ENCODE measurements at regions not wholly inside any gene's neighbourhood (a gene's known extent, or its start where the extent isn't known, plus 50 kb on each side); places are given as distances from the start of the nearest gene placed in this dataset.

DNA sequence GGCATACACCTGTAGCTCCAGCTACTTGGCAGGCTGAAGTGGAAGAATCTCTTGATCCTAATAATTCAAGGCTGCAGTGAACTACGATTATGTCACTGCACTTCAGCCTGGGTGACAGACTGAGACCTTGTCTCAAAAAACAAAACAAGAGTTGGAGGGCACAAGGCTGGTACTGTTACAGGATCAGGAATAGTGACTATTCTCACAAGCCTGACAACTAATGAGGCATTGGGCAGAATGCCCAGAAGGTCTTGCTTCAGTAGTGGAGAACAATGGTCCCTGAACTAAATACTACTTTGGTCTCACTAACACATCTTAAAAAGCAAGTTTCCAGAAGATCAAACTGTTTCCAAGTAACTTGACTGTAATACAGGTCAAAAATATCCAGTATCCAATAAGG is 182.9 kb upstream of the RFX3 start:
- Histone ChIP-seq H3K9me2 (ENCODE audit: insufficient read depth) (no peaks in the 10 kb centered on the region), H2AFZ (no peak overlapping the region), H3K27me3 (ENCODE audit: insufficient read depth, low read depth) (no peaks in the 10 kb centered on the region), H4K20me1 (ENCODE audit: insufficient read depth) (no peaks in the 10 kb centered on the region), H3K27ac (no peak overlapping the region), H3K79me2 (ENCODE audit: low read depth) (no peaks in the 10 kb centered on the region), H3K4me2 (no peak overlapping the region), H3F3A (ENCODE audit: insufficient read depth, low read depth) (no peaks in the 10 kb centered on the region), H3K9me3 (ENCODE audit: insufficient read depth, low read depth) (no peaks in the 10 kb centered on the region), H3K4me1 (replicated peaks; ENCODE audit: insufficient read depth) (no peaks in the 10 kb centered on the region), H3K36me3 (ENCODE audit: low read depth) (no peaks in the 10 kb centered on the region), H3K4me3 (no peak overlapping the region)
- BruUV-seq (replicated peaks): no TSS peak
- intact Hi-C loops (cut with micrococcal nuclease; ENCODE audit: unreplicated experiment): no loop called here
- TF ChIP-seq EZH2 (IDR thresholded peaks at IDR 0.05; ENCODE audit: low read depth): no peak
- TF ChIP-seq, protein P1, sequence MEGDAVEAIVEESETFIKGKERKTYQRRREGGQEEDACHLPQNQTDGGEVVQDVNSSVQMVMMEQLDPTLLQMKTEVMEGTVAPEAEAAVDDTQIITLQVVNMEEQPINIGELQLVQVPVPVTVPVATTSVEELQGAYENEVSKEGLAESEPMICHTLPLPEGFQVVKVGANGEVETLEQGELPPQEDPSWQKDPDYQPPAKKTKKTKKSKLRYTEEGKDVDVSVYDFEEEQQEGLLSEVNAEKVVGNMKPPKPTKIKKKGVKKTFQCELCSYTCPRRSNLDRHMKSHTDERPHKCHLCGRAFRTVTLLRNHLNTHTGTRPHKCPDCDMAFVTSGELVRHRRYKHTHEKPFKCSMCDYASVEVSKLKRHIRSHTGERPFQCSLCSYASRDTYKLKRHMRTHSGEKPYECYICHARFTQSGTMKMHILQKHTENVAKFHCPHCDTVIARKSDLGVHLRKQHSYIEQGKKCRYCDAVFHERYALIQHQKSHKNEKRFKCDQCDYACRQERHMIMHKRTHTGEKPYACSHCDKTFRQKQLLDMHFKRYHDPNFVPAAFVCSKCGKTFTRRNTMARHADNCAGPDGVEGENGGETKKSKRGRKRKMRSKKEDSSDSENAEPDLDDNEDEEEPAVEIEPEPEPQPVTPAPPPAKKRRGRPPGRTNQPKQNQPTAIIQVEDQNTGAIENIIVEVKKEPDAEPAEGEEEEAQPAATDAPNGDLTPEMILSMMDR (conservative IDR thresholded peaks at IDR 0.05): no peak
- ChIA-PET POLR2A (ENCODE audit: unreplicated experiment) (no interaction called here), CTCF (interaction anchor here (0.7 kb wide), 1 partner anchor 142 kb away, joined by 6 read pairs; no protein-coding TSS in a partner anchor)
- DNase-seq: peak; percentile 42 to 49

DNA sequence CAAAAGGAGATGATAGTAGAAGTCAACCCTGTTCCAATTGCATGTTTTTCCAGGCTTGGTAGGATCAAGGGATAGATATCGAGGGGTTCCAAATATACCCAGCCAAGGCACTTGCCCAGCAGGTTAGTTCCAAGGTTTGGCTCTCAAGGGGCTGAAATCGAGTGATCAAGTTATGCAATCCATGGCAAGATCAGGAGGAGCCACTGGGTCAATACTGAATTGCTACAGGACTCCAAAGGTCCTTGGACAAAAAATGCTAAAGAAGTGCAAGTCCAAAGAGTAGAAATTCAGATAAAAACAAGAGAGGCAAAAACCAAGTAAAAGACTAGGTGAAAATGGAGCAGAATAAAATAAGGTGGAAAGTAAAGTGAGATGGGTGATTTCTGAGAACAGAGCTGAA is 179.1 kb upstream of the RFX3 start:
- no peak overlapping the region for H2AFZ ChIP-seq
- no peak for DNase-seq
- H3K27ac ChIP-seq: no peak overlapping the region
- no peak overlapping the region for H3K4me2 ChIP-seq
- intact Hi-C loops (cut with micrococcal nuclease; ENCODE audit: unreplicated experiment): no loop called here
- no peak overlapping the region for H3K4me3 ChIP-seq
- no TSS peak for BruUV-seq (replicated peaks)
- no peak for TF ChIP-seq EZH2 (IDR thresholded peaks at IDR 0.05; ENCODE audit: low read depth)
- TF ChIP-seq, protein P1 (conservative IDR thresholded peaks at IDR 0.05): no peak
- no peaks in the 10 kb centered on the region for H3K9me2 ChIP-seq (ENCODE audit: insufficient read depth)
- no peaks in the 10 kb centered on the region for H3K36me3 ChIP-seq (ENCODE audit: low read depth)
- ChIA-PET POLR2A (ENCODE audit: unreplicated experiment) (no interaction called here), CTCF (no interaction called here)
- no peaks in the 10 kb centered on the region for H4K20me1 ChIP-seq (ENCODE audit: insufficient read depth)
- H3K27me3 ChIP-seq (ENCODE audit: insufficient read depth, low read depth): no peaks in the 10 kb centered on the region
- no peaks in the 10 kb centered on the region for H3K4me1 ChIP-seq (replicated peaks; ENCODE audit: insufficient read depth)
- H3K9me3 ChIP-seq (ENCODE audit: insufficient read depth, low read depth): no peaks in the 10 kb centered on the region
- no peaks in the 10 kb centered on the region for H3F3A ChIP-seq (ENCODE audit: insufficient read depth, low read depth)
- H3K79me2 ChIP-seq (ENCODE audit: low read depth): no peaks in the 10 kb centered on the region

DNA sequence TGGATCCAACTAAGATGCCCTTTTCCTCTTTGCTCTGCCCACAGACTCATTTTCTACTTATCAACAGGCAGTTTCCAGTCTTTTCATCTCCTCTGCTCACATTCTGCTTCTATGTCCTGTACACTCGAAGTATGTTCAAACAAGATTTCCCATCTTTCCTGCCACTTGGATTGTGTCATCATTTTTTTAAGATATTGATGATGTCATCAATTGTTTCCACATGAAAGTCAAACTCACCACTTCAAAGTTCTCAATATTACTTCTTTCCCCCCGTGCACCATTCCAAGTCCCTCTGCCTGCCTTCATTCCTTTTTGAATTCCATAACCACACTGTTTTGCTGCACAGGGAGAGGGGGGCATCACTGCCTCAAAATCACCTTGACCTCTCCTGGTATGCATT is 175.0 kb upstream of the RFX3 start:
- no peak overlapping the region for H3K27ac ChIP-seq
- no peaks in the 10 kb centered on the region for H3K9me3 ChIP-seq (ENCODE audit: insufficient read depth, low read depth)
- ChIA-PET CTCF (no interaction called here), POLR2A (ENCODE audit: unreplicated experiment) (no interaction called here)
- H3F3A ChIP-seq (ENCODE audit: insufficient read depth, low read depth): no peaks in the 10 kb centered on the region
- H3K79me2 ChIP-seq (ENCODE audit: low read depth): no peaks in the 10 kb centered on the region
- no peaks in the 10 kb centered on the region for H3K36me3 ChIP-seq (ENCODE audit: low read depth)
- no peak for DNase-seq
- H3K4me1 ChIP-seq (replicated peaks; ENCODE audit: insufficient read depth): no peaks in the 10 kb centered on the region
- no peaks in the 10 kb centered on the region for H3K9me2 ChIP-seq (ENCODE audit: insufficient read depth)
- no peaks in the 10 kb centered on the region for H4K20me1 ChIP-seq (ENCODE audit: insufficient read depth)
- H2AFZ ChIP-seq: no peak overlapping the region
- no peak overlapping the region for H3K4me3 ChIP-seq
- no peak overlapping the region for H3K4me2 ChIP-seq
- TF ChIP-seq, protein P1 (conservative IDR thresholded peaks at IDR 0.05): no peak
- TF ChIP-seq EZH2 (IDR thresholded peaks at IDR 0.05; ENCODE audit: low read depth): no peak
- H3K27me3 ChIP-seq (ENCODE audit: insufficient read depth, low read depth): no peaks in the 10 kb centered on the region
- intact Hi-C loops (cut with micrococcal nuclease; ENCODE audit: unreplicated experiment): no loop called here
- BruUV-seq (replicated peaks): no TSS peak

Measured in PC-9 (cell line).